ENCODE measurements at regions not wholly inside any gene's neighbourhood (a gene's known extent, or its start where the extent isn't known, plus 50 kb on each side); places are given as distances from the start of the nearest gene placed in this dataset.

DNA sequence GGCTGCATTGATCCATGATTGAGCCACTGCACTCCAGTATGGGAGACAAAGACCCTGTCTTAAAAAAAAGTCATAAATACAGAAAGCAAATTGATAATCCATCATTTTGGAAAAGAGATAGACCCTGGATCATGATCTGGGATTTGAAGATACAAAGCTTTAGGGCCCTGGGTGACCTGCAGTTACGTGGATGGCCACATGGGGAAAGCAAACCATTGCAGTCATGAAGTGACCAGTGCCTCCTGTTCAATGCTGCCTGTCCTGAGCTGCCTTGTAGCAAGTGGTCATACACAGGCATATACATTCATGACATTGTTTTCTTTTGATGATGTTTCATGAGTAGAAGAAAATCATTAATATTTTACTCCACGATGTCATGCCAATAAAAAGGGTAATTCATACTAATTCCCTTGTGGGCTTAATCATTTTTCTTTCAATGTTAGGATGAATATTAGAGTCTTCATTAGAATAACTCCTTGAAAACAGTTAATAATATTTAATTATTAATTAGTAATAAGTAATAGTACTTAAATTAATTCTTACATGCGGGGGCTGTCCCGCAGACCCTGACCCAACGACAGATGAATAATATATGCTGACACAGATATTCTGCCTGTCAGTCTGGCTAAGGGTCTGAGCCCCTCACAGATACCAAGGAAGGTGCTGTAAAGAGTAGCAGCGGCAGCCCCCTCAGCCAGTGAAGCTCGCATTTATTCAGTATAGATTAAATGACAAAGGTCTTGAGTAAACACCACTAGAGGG, 109.0 kb upstream of the UNC13C start:
- TF ChIP-seq, protein P1, sequence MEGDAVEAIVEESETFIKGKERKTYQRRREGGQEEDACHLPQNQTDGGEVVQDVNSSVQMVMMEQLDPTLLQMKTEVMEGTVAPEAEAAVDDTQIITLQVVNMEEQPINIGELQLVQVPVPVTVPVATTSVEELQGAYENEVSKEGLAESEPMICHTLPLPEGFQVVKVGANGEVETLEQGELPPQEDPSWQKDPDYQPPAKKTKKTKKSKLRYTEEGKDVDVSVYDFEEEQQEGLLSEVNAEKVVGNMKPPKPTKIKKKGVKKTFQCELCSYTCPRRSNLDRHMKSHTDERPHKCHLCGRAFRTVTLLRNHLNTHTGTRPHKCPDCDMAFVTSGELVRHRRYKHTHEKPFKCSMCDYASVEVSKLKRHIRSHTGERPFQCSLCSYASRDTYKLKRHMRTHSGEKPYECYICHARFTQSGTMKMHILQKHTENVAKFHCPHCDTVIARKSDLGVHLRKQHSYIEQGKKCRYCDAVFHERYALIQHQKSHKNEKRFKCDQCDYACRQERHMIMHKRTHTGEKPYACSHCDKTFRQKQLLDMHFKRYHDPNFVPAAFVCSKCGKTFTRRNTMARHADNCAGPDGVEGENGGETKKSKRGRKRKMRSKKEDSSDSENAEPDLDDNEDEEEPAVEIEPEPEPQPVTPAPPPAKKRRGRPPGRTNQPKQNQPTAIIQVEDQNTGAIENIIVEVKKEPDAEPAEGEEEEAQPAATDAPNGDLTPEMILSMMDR (conservative IDR thresholded peaks at IDR 0.05 in 1 of 2, IDR thresholded peaks at IDR 0.05 in 1 of 2; ENCODE audit: extremely low read depth in 1 of 2, insufficient read depth in 1 of 2, low read depth in 1 of 2, low read length in 2 of 2), result peak; percentile 40 to 67
- TF ChIP-seq EZH2 (IDR thresholded peaks at IDR 0.05; ENCODE audit: borderline replicate concordance, low read length), result no peak
